Mesothelial cell of epicardium (in vitro differentiated cells): ENCODE measurements at regions not wholly inside any gene's neighbourhood (a gene's known extent, or its start where the extent isn't known, plus 50 kb on each side); places are given as distances from the start of the nearest gene placed in this dataset.

ENCODE experiments used
- DNase-seq, 2 experiments: peaks; one replicate each; pipeline ENCODE4 v3.0.0; 2021; ENCODE audit warnings: low spot score in 2 of 2; ENCODE audit not compliant: unreplicated experiment in 2 of 2
- H3K27ac Mint-ChIP-seq: 2 replicates; pipeline ENCODE4 v1.8.0; 2021; ENCODE audit warnings: mixed read lengths
- H3K27me3 Mint-ChIP-seq: 2 replicates; pipeline ENCODE4 v1.8.0; 2021; ENCODE audit warnings: low read depth, mixed read lengths
- H3K36me3 Mint-ChIP-seq: 2 replicates; pipeline ENCODE4 v1.8.0; 2021; ENCODE audit warnings: mixed read lengths
- H3K4me1 Mint-ChIP-seq: 2 replicates; pipeline ENCODE4 v1.8.0; 2021; ENCODE audit warnings: mixed read lengths
- H3K4me3 Mint-ChIP-seq: 2 replicates; pipeline ENCODE4 v1.8.0; 2021; ENCODE audit warnings: mild to moderate bottlenecking, moderate library complexity, mixed read lengths
- H3K9me3 Mint-ChIP-seq: 2 replicates; pipeline ENCODE4 v1.8.0; 2021; ENCODE audit warnings: mixed read lengths
- CTCF ChIP-seq: fragments of 200-600 bp; sonication (generic); IDR thresholded peaks from one replicate; pipeline ENCODE4 v1.5.0; 2021; ENCODE audit warnings: antibody characterized with exemption; ENCODE audit not compliant: unreplicated experiment

- Mint-ChIP-seq H3K4me1 (peaks cover 37% of the 10 kb centered on the region), H3K9me3 (no peaks in the 10 kb centered on the region), H3K36me3 (no peaks in the 10 kb centered on the region), H3K27ac (no peak overlapping the region), H3K27me3 (no peaks in the 10 kb centered on the region), H3K4me3 (no peak overlapping the region)
- no peak for TF ChIP-seq CTCF
- no peak for DNase-seq
These were observed 204.0 kb downstream of the PLPP3 start for GRCh38 chr1:56375326-56375804.

DNA sequence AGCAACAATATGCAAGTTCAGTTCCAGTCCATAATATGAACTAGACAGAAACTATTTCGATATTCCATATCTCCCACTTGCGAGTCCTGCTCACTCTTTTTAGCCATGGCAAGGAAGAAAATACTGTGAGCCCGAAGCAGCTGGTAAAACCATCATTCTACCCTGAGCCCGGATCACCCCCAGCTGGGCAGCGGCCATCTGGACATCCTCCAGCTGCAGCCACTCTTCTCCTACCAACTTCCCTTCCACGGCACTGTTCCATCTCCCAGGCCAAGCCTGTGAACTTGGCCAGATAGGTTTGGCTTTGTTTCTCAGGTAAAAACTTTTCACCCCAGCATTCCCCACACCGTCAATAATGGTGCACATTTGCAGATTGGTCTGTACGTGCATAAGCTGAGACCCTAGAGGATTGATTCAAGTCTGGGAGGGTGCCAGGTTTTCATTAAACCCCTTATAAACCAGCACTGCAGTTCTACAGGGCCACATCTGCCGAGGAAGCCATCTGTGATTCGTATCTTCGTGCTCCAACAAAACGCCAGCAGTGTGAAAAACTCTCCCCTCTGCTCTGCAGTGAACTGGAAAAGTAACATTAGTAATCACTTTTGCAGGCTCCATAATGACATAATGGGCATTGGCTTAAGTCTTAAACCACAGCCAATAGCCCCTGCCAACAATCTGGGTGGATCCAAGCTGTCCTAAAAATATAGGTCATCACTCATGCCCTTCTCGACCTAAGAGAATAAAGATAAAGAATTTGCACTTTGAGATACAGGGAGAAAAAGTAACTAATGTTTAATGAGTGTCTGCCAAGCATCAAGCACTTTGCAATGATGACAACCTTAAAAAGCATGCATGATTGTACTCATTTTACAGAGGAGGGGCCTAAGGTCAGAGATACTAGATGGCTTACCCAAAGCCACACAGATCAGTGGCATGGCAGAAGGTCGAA lies 205.1 kb downstream of the PLPP3 start:
- Mint-ChIP-seq H3K36me3 (no peaks in the 10 kb centered on the region), H3K4me1 (peaks cover 37% of the 10 kb centered on the region), H3K9me3 (no peaks in the 10 kb centered on the region), H3K4me3 (no peak overlapping the region), H3K27ac (no peak overlapping the region), H3K27me3 (no peaks in the 10 kb centered on the region)
- no peak for TF ChIP-seq CTCF
- DNase-seq: no peak

- no peak for DNase-seq
- H3K27me3 Mint-ChIP-seq: no peaks in the 10 kb centered on the region
- peaks cover 21% of the 10 kb centered on the region for H3K4me1 Mint-ChIP-seq
- H3K27ac Mint-ChIP-seq: no peak overlapping the region
- H3K36me3 Mint-ChIP-seq: no peaks in the 10 kb centered on the region
- no peak for TF ChIP-seq CTCF
- H3K9me3 Mint-ChIP-seq: no peaks in the 10 kb centered on the region
- no peak overlapping the region for H3K4me3 Mint-ChIP-seq
These were observed 208.8 kb downstream of the PLPP3 start for GRCh38 chr1:56370513-56370912.

DNA sequence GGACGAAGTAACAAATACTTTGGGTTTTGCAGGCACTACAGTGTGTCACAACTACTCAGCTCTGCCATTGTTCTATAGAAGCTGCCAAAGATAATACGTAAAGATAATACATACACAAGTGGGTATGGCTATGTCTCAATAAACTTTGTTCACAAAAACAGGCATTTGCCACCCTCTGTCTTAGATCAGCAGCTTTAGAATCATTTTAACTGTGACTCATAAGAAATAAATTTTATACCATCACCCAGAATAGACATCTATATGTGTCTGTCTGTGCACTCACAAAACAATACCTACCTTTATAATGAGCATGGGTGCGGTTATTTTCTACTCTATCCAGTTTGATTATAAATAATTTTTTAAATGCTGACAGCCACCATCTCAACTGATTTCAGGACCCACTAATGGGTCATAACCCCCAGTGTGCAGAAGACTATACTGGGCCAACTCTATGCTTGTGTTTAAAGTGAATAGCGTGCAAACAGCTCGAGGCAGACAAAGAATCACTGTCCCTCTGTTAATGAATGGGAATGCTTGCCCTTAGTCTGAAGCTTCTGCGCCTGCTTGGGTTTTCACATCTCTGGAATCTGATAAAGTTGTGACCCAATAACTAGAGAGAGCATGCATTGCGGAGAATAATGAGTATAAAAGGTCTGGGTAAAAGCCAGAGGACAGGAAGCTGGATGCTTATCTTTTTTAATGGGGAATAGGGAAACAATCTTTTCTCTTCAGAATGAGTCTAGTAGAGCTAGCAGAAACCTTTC lies 216.2 kb downstream of the PLPP3 start:
- Mint-ChIP-seq H3K4me3 (no peak overlapping the region), H3K27me3 (no peaks in the 10 kb centered on the region), H3K4me1 (peaks cover 19% of the 10 kb centered on the region), H3K36me3 (no peaks in the 10 kb centered on the region), H3K27ac (no peak overlapping the region), H3K9me3 (no peaks in the 10 kb centered on the region)
- TF ChIP-seq CTCF: no peak
- DNase-seq: no peak

GRCh38 chr1:56360021-56360420 lies 219.3 kb downstream of the PLPP3 start:
- Mint-ChIP-seq H3K36me3 (no peaks in the 10 kb centered on the region), H3K27me3 (no peaks in the 10 kb centered on the region), H3K4me3 (no peak overlapping the region), H3K4me1 (peaks cover 24% of the 10 kb centered on the region), H3K27ac (no peak overlapping the region), H3K9me3 (no peaks in the 10 kb centered on the region)
- TF ChIP-seq CTCF: no peak
- DNase-seq: no peak
